Erythroblast (primary cell): ENCODE measurements at regions not wholly inside any gene's neighbourhood (a gene's known extent, or its start where the extent isn't known, plus 50 kb on each side); places are given as distances from the start of the nearest gene placed in this dataset.

Experiments used
- GATA1 ChIP-seq: IDR thresholded peaks from 2 replicates; pipeline ENCODE4 v1.6.1; 2011; ENCODE audit warnings: low read depth, mild to moderate bottlenecking, control low read depth, low read length, moderate library complexity
- POLR2A ChIP-seq: IDR thresholded peaks from 2 replicates; pipeline ENCODE4 v1.6.1; 2011; ENCODE audit warnings: mild to moderate bottlenecking, low read length

- TF ChIP-seq POLR2A (no peak), GATA1 (no peak)
Measured at GRCh38 chr10:126847666-126848065, 57.6 kb upstream of the DOCK1 start.
